NT2/D1 (cell line): ENCODE measurements at regions not wholly inside any gene's neighbourhood (a gene's known extent, or its start where the extent isn't known, plus 50 kb on each side); places are given as distances from the start of the nearest gene placed in this dataset.

Source experiments
- SUZ12 ChIP-seq: IDR thresholded peaks from 2 replicates; pipeline ENCODE4 v1.6.1; 2011; ENCODE audit not compliant: insufficient read length, insufficient read depth; ENCODE audit errors: extremely low read depth
- YY1 ChIP-seq: IDR thresholded peaks from 2 replicates; pipeline ENCODE4 v1.6.1; 2011; ENCODE audit not compliant: insufficient read length, insufficient read depth
- ZNF274 ChIP-seq: IDR thresholded peaks from 2 replicates; pipeline ENCODE4 v1.6.1; 2011; ENCODE audit warnings: mild to moderate bottlenecking, low read depth, low read length

DNA sequence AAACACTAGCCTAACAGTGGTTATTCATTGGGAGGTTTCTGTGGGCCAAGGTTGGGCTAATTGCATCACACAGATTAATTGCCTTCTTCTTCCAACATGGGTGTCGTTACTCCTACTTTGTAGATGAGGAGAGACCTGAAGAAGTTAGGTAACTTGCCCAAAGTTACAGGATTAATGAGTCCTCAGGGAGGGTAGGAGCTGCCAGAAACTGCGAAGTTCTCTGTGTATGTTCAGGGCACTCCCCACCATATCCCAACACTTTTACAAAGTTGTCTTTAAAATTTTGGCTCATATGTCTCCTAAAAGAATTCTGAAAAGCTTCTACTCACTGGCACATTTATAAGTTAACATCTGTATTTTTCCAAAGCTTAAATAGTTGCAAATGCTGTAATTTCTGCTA lies 323.5 kb upstream of the HSF2 start:
- TF ChIP-seq SUZ12 (no peak), YY1 (no peak), ZNF274 (no peak)
